HepG2 (cell line): ENCODE measurements at regions not wholly inside any gene's neighbourhood (a gene's known extent, or its start where the extent isn't known, plus 50 kb on each side); places are given as distances from the start of the nearest gene placed in this dataset.

Experiments used
- ATAC-seq: fragments of 200-7000 bp; cut with Tn5 transposase; 3 replicates; pipeline ENCODE4 v1.9.1; 2020; ENCODE audit warnings: mild to moderate bottlenecking, moderate library complexity
- BruUV-seq: library from RNA; stranded (reverse); fragments of 400-500 nt; replicated peaks from 2 replicates; lab custom pipeline; 2021; lab: Mats Ljungman, UMichigan
- CTCF ChIA-PET: fragments of 300-600 bp; formaldehyde crosslinking; extraction: SDS; loops from one replicate; lab custom pipeline; 2021; ENCODE audit warnings: low total read pairs, inconsistent platforms, low intra/inter-chr PET ratio; lab: Yijun Ruan, JAX
- POLR2A ChIA-PET: fragments of 350-600 bp; sonication (Branson Sonifier 250); formaldehyde crosslinking; loops from one replicate; lab custom pipeline; 2020; ENCODE audit warnings: antibody characterized with exemption, inconsistent platforms; lab: Yijun Ruan, JAX
- DNase-seq: peaks from one replicate; pipeline ENCODE4 v3.0.0-alpha.2; 2015; ENCODE audit warnings: low spot score
- FAIRE-seq: peaks from 3 replicates; lab custom pipeline; 2011; peaks lifted over from hg19 to GRCh38; lab: Jason Lieb, UNC
- H2AFZ ChIP-seq: one replicate; pipeline ENCODE4 v1.6.1; 2011; ENCODE audit warnings: low read length, inconsistent platforms
- H3K27ac ChIP-seq: fragments of 300-600 bp; 3 replicates; pipeline ENCODE4 v1.8.0; 2011; ENCODE audit warnings: mixed run types, mild to moderate bottlenecking, mixed read lengths, low read length, inconsistent platforms; ENCODE audit not compliant: insufficient read depth; ENCODE audit errors: extremely low read length
- H3K27me3 ChIP-seq, 2 experiments: fragments of 200-600 bp in 1 of 2; 2 replicates in 1 of 2; 3 replicates in 1 of 2; pipeline versions ENCODE4 v1.6.0 to v1.8.0; 2011; ENCODE audit warnings: low read length in 2 of 2, mild to moderate bottlenecking in 2 of 2, moderate library complexity in 2 of 2, inconsistent platforms in 1 of 2; ENCODE audit not compliant: insufficient read depth in 2 of 2, control insufficient read depth in 1 of 2
- H3K36me3 ChIP-seq, 2 experiments: fragments of 200-600 bp in 1 of 2; replicated peaks in 1 of 2; 2 replicates in 1 of 2; 3 replicates in 1 of 2; pipeline versions ENCODE4 v1.5.1 to v1.8.0; 2011; ENCODE audit warnings: low read length in 2 of 2, inconsistent platforms in 1 of 2; ENCODE audit not compliant: insufficient read depth in 2 of 2, control insufficient read depth in 1 of 2
- H3K4me1 ChIP-seq: 2 replicates; pipeline ENCODE4 v1.5.1; 2012; ENCODE audit warnings: low read length, inconsistent platforms; ENCODE audit not compliant: insufficient read depth
- H3K4me2 ChIP-seq: 2 replicates; pipeline ENCODE4 v1.6.0; 2011; ENCODE audit warnings: low read depth, low read length, inconsistent platforms
- H3K4me3 ChIP-seq, 3 experiments: fragments of 200-600 bp in 1 of 3; sonication (generic), shearing (Covaris generic) in 1 of 3; replicated peaks in 1 of 3; 2 replicates each; pipeline ENCODE4 v1.5.1; 2011 to 2016; ENCODE audit warnings: low read length in 3 of 3, inconsistent platforms in 2 of 3, low read depth in 2 of 3, mild to moderate bottlenecking in 2 of 3, control low read depth in 1 of 3, mixed read lengths in 1 of 3; ENCODE audit not compliant: insufficient read depth in 1 of 3
- H3K79me2 ChIP-seq: one replicate; pipeline ENCODE4 v1.6.1; 2011; ENCODE audit warnings: low read length, inconsistent platforms; ENCODE audit not compliant: insufficient read depth
- H3K9ac ChIP-seq: 2 replicates; pipeline ENCODE4 v1.6.0; 2011; ENCODE audit warnings: mild to moderate bottlenecking, low read depth, low read length, inconsistent platforms; ENCODE audit not compliant: insufficient read depth
- H3K9me3 ChIP-seq: 2 replicates; pipeline ENCODE4 v1.5.1; 2012; ENCODE audit warnings: mild to moderate bottlenecking, low read length
- H4K20me1 ChIP-seq: 2 replicates; pipeline ENCODE4 v1.6.0; 2011; ENCODE audit warnings: inconsistent platforms, mild to moderate bottlenecking, low read length, moderate library complexity; ENCODE audit not compliant: insufficient read depth
- CEBPB ChIP-seq: IDR thresholded peaks from 2 replicates; pipeline ENCODE4 v1.6.1; 2011; ENCODE audit warnings: low read depth, low read length, improper control_type of control experiment, borderline replicate concordance
- CREM ChIP-seq, 2 experiments: sonication (generic) in 1 of 2; formaldehyde crosslinking in 1 of 2; IDR thresholded peaks; 2 replicates each; pipeline versions ENCODE4 v1.4.0 to v1.6.1; 2016 to 2020; ENCODE audit warnings: antibody characterized with exemption in 1 of 2, mild to moderate bottlenecking in 1 of 2, missing genetic modification reagents in 1 of 2
- FLYWCH1 ChIP-seq: sonication (generic); formaldehyde crosslinking; IDR thresholded peaks from 2 replicates; pipeline ENCODE4 v1.8.1; 2023; ENCODE audit warnings: mild to moderate bottlenecking, missing genetic modification reagents
- FOSL1 ChIP-seq: sonication (generic); formaldehyde crosslinking; IDR thresholded peaks from 2 replicates; pipeline ENCODE4 v1.9.0; 2021; ENCODE audit warnings: missing genetic modification reagents, borderline replicate concordance
- GLI4 ChIP-seq: sonication (generic); formaldehyde crosslinking; IDR thresholded peaks from 2 replicates; pipeline ENCODE4 v1.5.1; 2020; ENCODE audit warnings: missing genetic modification reagents, mild to moderate bottlenecking, moderate library complexity, borderline replicate concordance
- MLXIP ChIP-seq: sonication (generic); formaldehyde crosslinking; IDR thresholded peaks from 2 replicates; pipeline ENCODE4 v1.9.0; 2021; ENCODE audit warnings: missing genetic modification reagents, borderline replicate concordance
- SIN3B ChIP-seq: fragments of 150-350 bp; IDR thresholded peaks from 2 replicates; pipeline ENCODE4 v1.6.1; 2014; ENCODE audit warnings: low read length
- TEAD2 ChIP-seq: sonication (generic); formaldehyde crosslinking; IDR thresholded peaks from 2 replicates; pipeline ENCODE4 v1.9.0; 2021; ENCODE audit warnings: missing genetic modification reagents
- TFE3 ChIP-seq: IDR thresholded peaks from 2 replicates; pipeline ENCODE4 v1.6.1; 2016
- TOE1 ChIP-seq: sonication (generic); formaldehyde crosslinking; IDR thresholded peaks from 2 replicates; pipeline ENCODE4 v1.4.0; 2020; ENCODE audit warnings: mild to moderate bottlenecking, missing genetic modification reagents
- ZMYM4 ChIP-seq: sonication (generic); formaldehyde crosslinking; IDR thresholded peaks from 2 replicates; pipeline ENCODE4 v1.8.1; 2023; ENCODE audit warnings: mild to moderate bottlenecking, missing genetic modification reagents
- ZNF614 ChIP-seq: IDR thresholded peaks from 2 replicates; pipeline ENCODE4 v1.6.1; 2018; ENCODE audit warnings: missing biosample characterization, missing genetic modification reagents, inconsistent platforms, borderline replicate concordance
- WGBS: methylation state at CpG from one replicate; pipeline ENCODE4 v1.1.6; 2017; ENCODE audit warnings: low lambda C conversion rate; 5-methylcytosine and 5-hydroxymethylcytosine counted together
- in situ Hi-C: cut with HindIII; loops from 2 replicates; pipeline ENCODE4 v1.10.0; 2017; ENCODE audit warnings: low pct_unique_long_range_greater_than_20kb; ENCODE audit not compliant: extremely low pct_ligation_motif_present
- intact Hi-C: fragments of 100-400 bp; cut with micrococcal nuclease; formaldehyde crosslinking; loops from one replicate; pipeline ENCODE4 v1.10.0; 2022; ENCODE audit not compliant: unreplicated experiment
- TF ChIP-seq, protein P1 (sequence below): fragments of 450-650 bp; IDR thresholded peaks from 2 replicates; pipeline ENCODE4 v1.6.1; 2017
- TF ChIP-seq, protein P2 (sequence below): sonication (generic); formaldehyde crosslinking; IDR thresholded peaks from 2 replicates; pipeline ENCODE4 v1.4.0; 2020; ENCODE audit warnings: mild to moderate bottlenecking, missing genetic modification reagents

- no TSS peak for BruUV-seq
- H3K4me2 ChIP-seq: no peak overlapping the region
Observed at GRCh38 chr5:58240322-58240721, 219.6 kb downstream of the PLK2 start.

GRCh38 chr5:58239731-58240130 lies 220.2 kb downstream of the PLK2 start:
- Histone ChIP-seq H3K27ac (no peak overlapping the region), H3K79me2 (no peaks in the 10 kb centered on the region), H3K4me1 (no peaks in the 10 kb centered on the region), H3K4me2 (no peak overlapping the region), H3K4me3 (no peak overlapping the region), H3K9ac (no peak overlapping the region), H3K36me3 (no peaks in the 10 kb centered on the region), H4K20me1 (no peaks in the 10 kb centered on the region), H3K9me3 (no peaks in the 10 kb centered on the region), H3K27me3 (no peaks in the 10 kb centered on the region), H2AFZ (no peak overlapping the region)
- no peak for ATAC-seq
- ChIA-PET POLR2A (no interaction called here), CTCF (no interaction called here)
- WGBS: 3% methylated on average over 3 of the region's 3 CpGs
- BruUV-seq: no TSS peak
- intact Hi-C loops: no loop called here
- in situ Hi-C loops: no loop called here
- FAIRE-seq: no peak
- no peak for DNase-seq
- TF ChIP-seq, protein P1, sequence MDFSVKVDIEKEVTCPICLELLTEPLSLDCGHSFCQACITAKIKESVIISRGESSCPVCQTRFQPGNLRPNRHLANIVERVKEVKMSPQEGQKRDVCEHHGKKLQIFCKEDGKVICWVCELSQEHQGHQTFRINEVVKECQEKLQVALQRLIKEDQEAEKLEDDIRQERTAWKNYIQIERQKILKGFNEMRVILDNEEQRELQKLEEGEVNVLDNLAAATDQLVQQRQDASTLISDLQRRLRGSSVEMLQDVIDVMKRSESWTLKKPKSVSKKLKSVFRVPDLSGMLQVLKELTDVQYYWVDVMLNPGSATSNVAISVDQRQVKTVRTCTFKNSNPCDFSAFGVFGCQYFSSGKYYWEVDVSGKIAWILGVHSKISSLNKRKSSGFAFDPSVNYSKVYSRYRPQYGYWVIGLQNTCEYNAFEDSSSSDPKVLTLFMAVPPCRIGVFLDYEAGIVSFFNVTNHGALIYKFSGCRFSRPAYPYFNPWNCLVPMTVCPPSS: no peak
- TF ChIP-seq MLXIP (CRISPR knock-in tag): no peak
- no peak for TF ChIP-seq SIN3B
- TF ChIP-seq GLI4 (CRISPR knock-in tag): no peak
- no peak for TF ChIP-seq ZMYM4 (CRISPR knock-in tag)
- TF ChIP-seq, protein P2, sequence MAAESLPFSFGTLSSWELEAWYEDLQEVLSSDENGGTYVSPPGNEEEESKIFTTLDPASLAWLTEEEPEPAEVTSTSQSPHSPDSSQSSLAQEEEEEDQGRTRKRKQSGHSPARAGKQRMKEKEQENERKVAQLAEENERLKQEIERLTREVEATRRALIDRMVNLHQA: no peak
- no peak for TF ChIP-seq TOE1 (CRISPR knock-in tag)
- TF ChIP-seq TFE3 (CRISPR knock-in tag): no peak
- TF ChIP-seq FLYWCH1: no peak
- TF ChIP-seq TEAD2: no peak
- no peak for TF ChIP-seq CEBPB

More at GRCh38 chr5:58240322-58240721, 219.6 kb downstream of the PLK2 start:
- in situ Hi-C loops (no loop called here), intact Hi-C loops (no loop called here)
- H3K4me3 ChIP-seq: no peak overlapping the region
- no peaks in the 10 kb centered on the region for H3K27me3 ChIP-seq
- H3K79me2 ChIP-seq: no peaks in the 10 kb centered on the region
- POLR2A ChIA-PET: no interaction called here
- CTCF ChIA-PET: no interaction called here
- no peak overlapping the region for H2AFZ ChIP-seq
- no peaks in the 10 kb centered on the region for H3K4me1 ChIP-seq
- DNase-seq: no peak
- no peak for TF ChIP-seq CREM (IDR thresholded peaks at IDR 0.05)
- TF ChIP-seq CREM (CRISPR knock-in tag; IDR thresholded peaks at IDR 0.05): no peak
- no peak for TF ChIP-seq FOSL1 (CRISPR knock-in tag)
- TF ChIP-seq ZNF614: no peak
- H3K27ac ChIP-seq: no peak overlapping the region
- no peak for FAIRE-seq
- ATAC-seq: no peak
- H3K9ac ChIP-seq: no peak overlapping the region
- WGBS: 5% methylated on average over 3 of the region's 3 CpGs
- H3K36me3 ChIP-seq: no peaks in the 10 kb centered on the region
- no peaks in the 10 kb centered on the region for H3K9me3 ChIP-seq
- H4K20me1 ChIP-seq: no peaks in the 10 kb centered on the region
